A549 (cell line): ENCODE measurements at regions not wholly inside any gene's neighbourhood (a gene's known extent, or its start where the extent isn't known, plus 50 kb on each side); places are given as distances from the start of the nearest gene placed in this dataset.

Source experiments
- EHF ChIP-seq: fragments of 250-450 bp; sonication (Bioruptor Pico); IDR thresholded peaks from 2 replicates; pipeline ENCODE4 v1.5.0; 2020; ENCODE audit warnings: mild to moderate bottlenecking
- EP300 ChIP-seq, 2 experiments: fragments of >200 bp; sonication (Bioruptor Twin); formaldehyde crosslinking; IDR thresholded peaks; 2 replicates in 1 of 2; 3 replicates in 1 of 2; pipeline ENCODE4 v1.6.1; 2016 to 2017
- FOXS1 ChIP-seq: fragments of 250-450 bp; sonication (Bioruptor Pico); IDR thresholded peaks from 2 replicates; pipeline ENCODE4 v1.5.0; 2020; ENCODE audit warnings: mild to moderate bottlenecking, moderate library complexity
- GATA3 ChIP-seq: IDR thresholded peaks from 2 replicates; pipeline ENCODE4 v1.6.1; 2012; ENCODE audit warnings: borderline replicate concordance
- POLR2A ChIP-seq: IDR thresholded peaks from 2 replicates; pipeline ENCODE4 v1.6.1; 2012; ENCODE audit warnings: mild to moderate bottlenecking, low read length
- POLR2AphosphoS2 ChIP-seq: conservative IDR thresholded peaks from 2 replicates; pipeline ENCODE4 v1.6.1; 2012; ENCODE audit warnings: low read length, improper control_type of control experiment, inconsistent platforms
- SMC3 ChIP-seq: fragments of >200 bp; sonication (Bioruptor Twin); formaldehyde crosslinking; IDR thresholded peaks from 3 replicates; pipeline ENCODE4 v1.6.1; 2018; ENCODE audit warnings: inconsistent platforms
- ZC3H11A ChIP-seq: fragments of 450-650 bp; IDR thresholded peaks from 2 replicates; pipeline ENCODE4 v1.6.1; 2014; ENCODE audit warnings: antibody characterized with exemption, mild to moderate bottlenecking
- ZFP36 ChIP-seq: fragments of 450-650 bp; IDR thresholded peaks from 2 replicates; pipeline ENCODE4 v1.6.1; 2014; ENCODE audit warnings: borderline replicate concordance; ENCODE audit not compliant: partially characterized antibody
- TF ChIP-seq, protein P1 (sequence below): fragments of >200 bp; sonication (Bioruptor Twin); formaldehyde crosslinking; IDR thresholded peaks from 3 replicates; pipeline ENCODE4 v1.5.1; 2016
- TF ChIP-seq, protein P2 (sequence below): fragments of >200 bp; sonication (Bioruptor Twin); formaldehyde crosslinking; IDR thresholded peaks from 3 replicates; pipeline ENCODE4 v1.6.1; 2016
- TF ChIP-seq, protein P3 (sequence below): fragments of >200 bp; sonication (Bioruptor Twin); formaldehyde crosslinking; IDR thresholded peaks from 2 replicates; pipeline ENCODE4 v1.6.1; 2016
- TF ChIP-seq, protein P4 (sequence below): fragments of 200-600 bp; sonication (generic); IDR thresholded peaks from 2 replicates; pipeline ENCODE4 v1.6.1; 2016; ENCODE audit warnings: antibody characterized with exemption, mild to moderate bottlenecking, moderate library complexity

DNA sequence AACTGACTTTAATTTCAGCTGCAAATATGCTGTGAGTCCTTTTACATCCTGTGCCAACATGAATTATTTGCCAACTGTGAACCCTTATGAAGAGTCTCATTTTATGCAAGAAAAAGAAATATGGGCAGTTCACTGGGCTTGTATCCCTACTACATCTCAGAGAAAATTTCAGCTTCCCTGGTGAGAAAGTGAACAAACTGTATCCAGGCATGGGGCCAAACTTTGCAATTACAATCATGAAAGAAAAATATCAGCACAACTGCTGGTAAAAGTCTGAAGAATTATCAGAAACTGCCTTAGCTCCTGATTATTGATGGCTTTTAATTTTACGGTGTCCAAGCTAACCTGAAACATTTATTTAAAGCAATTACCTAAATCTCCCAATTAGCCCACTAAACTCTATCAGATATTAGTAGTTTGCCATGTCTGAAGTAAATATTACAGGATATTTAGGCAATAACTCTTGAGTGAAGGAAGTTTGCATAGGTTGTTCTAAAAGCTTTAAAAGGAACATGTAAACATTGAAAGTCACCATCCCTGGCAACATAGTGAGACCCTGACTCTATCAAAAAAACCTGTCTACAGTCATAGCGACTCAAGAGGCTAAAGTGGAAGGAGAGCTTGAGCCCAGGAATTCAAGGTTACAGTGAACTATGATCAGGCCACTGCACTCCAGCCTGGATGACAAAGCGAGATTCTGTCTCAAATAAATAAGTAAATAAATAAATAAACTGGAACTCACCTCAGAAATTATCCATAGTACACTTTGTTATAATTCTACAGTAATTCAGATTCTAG, 83.9 kb upstream of the HCN1 start:
- no peak for TF ChIP-seq FOXS1 (CRISPR knock-in tag)
- TF ChIP-seq, protein P1, sequence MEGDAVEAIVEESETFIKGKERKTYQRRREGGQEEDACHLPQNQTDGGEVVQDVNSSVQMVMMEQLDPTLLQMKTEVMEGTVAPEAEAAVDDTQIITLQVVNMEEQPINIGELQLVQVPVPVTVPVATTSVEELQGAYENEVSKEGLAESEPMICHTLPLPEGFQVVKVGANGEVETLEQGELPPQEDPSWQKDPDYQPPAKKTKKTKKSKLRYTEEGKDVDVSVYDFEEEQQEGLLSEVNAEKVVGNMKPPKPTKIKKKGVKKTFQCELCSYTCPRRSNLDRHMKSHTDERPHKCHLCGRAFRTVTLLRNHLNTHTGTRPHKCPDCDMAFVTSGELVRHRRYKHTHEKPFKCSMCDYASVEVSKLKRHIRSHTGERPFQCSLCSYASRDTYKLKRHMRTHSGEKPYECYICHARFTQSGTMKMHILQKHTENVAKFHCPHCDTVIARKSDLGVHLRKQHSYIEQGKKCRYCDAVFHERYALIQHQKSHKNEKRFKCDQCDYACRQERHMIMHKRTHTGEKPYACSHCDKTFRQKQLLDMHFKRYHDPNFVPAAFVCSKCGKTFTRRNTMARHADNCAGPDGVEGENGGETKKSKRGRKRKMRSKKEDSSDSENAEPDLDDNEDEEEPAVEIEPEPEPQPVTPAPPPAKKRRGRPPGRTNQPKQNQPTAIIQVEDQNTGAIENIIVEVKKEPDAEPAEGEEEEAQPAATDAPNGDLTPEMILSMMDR, result no peak
- TF ChIP-seq EP300 (IDR thresholded peaks at IDR 0.05), result no peak
- no peak for TF ChIP-seq POLR2A
- TF ChIP-seq, protein P2, sequence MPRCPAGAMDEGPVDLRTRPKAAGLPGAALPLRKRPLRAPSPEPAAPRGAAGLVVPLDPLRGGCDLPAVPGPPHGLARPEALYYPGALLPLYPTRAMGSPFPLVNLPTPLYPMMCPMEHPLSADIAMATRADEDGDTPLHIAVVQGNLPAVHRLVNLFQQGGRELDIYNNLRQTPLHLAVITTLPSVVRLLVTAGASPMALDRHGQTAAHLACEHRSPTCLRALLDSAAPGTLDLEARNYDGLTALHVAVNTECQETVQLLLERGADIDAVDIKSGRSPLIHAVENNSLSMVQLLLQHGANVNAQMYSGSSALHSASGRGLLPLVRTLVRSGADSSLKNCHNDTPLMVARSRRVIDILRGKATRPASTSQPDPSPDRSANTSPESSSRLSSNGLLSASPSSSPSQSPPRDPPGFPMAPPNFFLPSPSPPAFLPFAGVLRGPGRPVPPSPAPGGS, result no peak
- TF ChIP-seq SMC3, result no peak
- TF ChIP-seq ZC3H11A, result no peak
- TF ChIP-seq, protein P3, sequence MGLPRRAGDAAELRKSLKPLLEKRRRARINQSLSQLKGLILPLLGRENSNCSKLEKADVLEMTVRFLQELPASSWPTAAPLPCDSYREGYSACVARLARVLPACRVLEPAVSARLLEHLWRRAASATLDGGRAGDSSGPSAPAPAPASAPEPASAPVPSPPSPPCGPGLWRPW, result no peak
- no peak for TF ChIP-seq EHF (CRISPR knock-in tag)
- no peak for TF ChIP-seq GATA3
- no peak for TF ChIP-seq ZFP36
- TF ChIP-seq, protein P4, sequence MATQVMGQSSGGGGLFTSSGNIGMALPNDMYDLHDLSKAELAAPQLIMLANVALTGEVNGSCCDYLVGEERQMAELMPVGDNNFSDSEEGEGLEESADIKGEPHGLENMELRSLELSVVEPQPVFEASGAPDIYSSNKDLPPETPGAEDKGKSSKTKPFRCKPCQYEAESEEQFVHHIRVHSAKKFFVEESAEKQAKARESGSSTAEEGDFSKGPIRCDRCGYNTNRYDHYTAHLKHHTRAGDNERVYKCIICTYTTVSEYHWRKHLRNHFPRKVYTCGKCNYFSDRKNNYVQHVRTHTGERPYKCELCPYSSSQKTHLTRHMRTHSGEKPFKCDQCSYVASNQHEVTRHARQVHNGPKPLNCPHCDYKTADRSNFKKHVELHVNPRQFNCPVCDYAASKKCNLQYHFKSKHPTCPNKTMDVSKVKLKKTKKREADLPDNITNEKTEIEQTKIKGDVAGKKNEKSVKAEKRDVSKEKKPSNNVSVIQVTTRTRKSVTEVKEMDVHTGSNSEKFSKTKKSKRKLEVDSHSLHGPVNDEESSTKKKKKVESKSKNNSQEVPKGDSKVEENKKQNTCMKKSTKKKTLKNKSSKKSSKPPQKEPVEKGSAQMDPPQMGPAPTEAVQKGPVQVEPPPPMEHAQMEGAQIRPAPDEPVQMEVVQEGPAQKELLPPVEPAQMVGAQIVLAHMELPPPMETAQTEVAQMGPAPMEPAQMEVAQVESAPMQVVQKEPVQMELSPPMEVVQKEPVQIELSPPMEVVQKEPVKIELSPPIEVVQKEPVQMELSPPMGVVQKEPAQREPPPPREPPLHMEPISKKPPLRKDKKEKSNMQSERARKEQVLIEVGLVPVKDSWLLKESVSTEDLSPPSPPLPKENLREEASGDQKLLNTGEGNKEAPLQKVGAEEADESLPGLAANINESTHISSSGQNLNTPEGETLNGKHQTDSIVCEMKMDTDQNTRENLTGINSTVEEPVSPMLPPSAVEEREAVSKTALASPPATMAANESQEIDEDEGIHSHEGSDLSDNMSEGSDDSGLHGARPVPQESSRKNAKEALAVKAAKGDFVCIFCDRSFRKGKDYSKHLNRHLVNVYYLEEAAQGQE, result no peak
- TF ChIP-seq POLR2AphosphoS2, result no peak
